H1 (cell line): ENCODE measurements at regions not wholly inside any gene's neighbourhood (a gene's known extent, or its start where the extent isn't known, plus 50 kb on each side); places are given as distances from the start of the nearest gene placed in this dataset.

Source experiments
- CTCF ChIA-PET: fragments of 300-600 bp; sonication (Branson Sonifier 250); formaldehyde crosslinking; loops from one replicate; lab custom pipeline; 2021; ENCODE audit not compliant: partially characterized antibody; lab: Charles Lee
- POLR2A ChIA-PET: fragments of 300-600 bp; sonication (Branson Sonifier 250); formaldehyde crosslinking; loops from one replicate; lab custom pipeline; 2021; ENCODE audit warnings: inconsistent platforms; ENCODE audit not compliant: partially characterized antibody; lab: Charles Lee
- DNase-seq, 2 experiments: peaks; one replicate each; pipeline versions ENCODE4 v3.0.0 to v3.0.0-alpha.2; 2010 to 2022; ENCODE audit warnings: low spot score in 2 of 2, low read depth in 1 of 2, mixed read lengths in 1 of 2
- FAIRE-seq: peaks from 2 replicates; lab custom pipeline; 2011; peaks lifted over from hg19 to GRCh38; lab: Jason Lieb, UNC
- H2AFZ ChIP-seq: 2 replicates; pipeline ENCODE4 v1.8.1; 2012; ENCODE audit warnings: low read length, inconsistent platforms
- H2AK5ac ChIP-seq: 2 replicates; pipeline ENCODE4 v1.6.1; 2013; ENCODE audit warnings: low read depth, low read length
- H2BK120ac ChIP-seq: replicated peaks from 2 replicates; pipeline ENCODE3; 2013; ENCODE audit warnings: low read depth, low read length, inconsistent platforms
- H2BK12ac ChIP-seq: 2 replicates; pipeline ENCODE4 v1.6.1; 2013; ENCODE audit warnings: low read depth, low read length
- H2BK15ac ChIP-seq: 2 replicates; pipeline ENCODE4 v1.6.1; 2013; ENCODE audit warnings: low read length
- H2BK20ac ChIP-seq: 2 replicates; pipeline ENCODE4 v1.6.1; 2013; ENCODE audit warnings: low read length
- H2BK5ac ChIP-seq: 2 replicates; pipeline ENCODE4 v1.6.1; 2013; ENCODE audit warnings: low read depth, low read length
- H3K14ac ChIP-seq: 2 replicates; pipeline ENCODE4 v1.6.1; 2013; ENCODE audit warnings: inconsistent platforms; ENCODE audit not compliant: insufficient read length
- H3K18ac ChIP-seq: 2 replicates; pipeline ENCODE4 v1.6.1; 2013; ENCODE audit warnings: low read length; ENCODE audit errors: extremely low read depth
- H3K23ac ChIP-seq: 2 replicates; pipeline ENCODE4 v1.6.1; 2013; ENCODE audit warnings: inconsistent platforms; ENCODE audit not compliant: insufficient read length
- H3K23me2 ChIP-seq: 2 replicates; pipeline ENCODE4 v1.6.1; 2013; ENCODE audit warnings: low read depth, low read length
- H3K27ac ChIP-seq: 2 replicates; pipeline ENCODE4 v1.6.1; 2011; ENCODE audit warnings: low read depth, low read length, inconsistent platforms
- H3K27me3 ChIP-seq, 4 experiments: replicated peaks in 1 of 4; 1 replicate in 1 of 4; 2 replicates in 3 of 4; pipeline versions ENCODE4 v1.6.1 to v1.8.1; 2011 to 2013; ENCODE audit warnings: low read length in 3 of 4, mild to moderate bottlenecking in 3 of 4, inconsistent platforms in 2 of 4, mixed read lengths in 2 of 4, moderate library complexity in 1 of 4; ENCODE audit not compliant: control insufficient read depth in 3 of 4, insufficient read depth in 3 of 4; ENCODE audit errors: extremely low read depth in 1 of 4
- H3K36me3 ChIP-seq, 4 experiments: 2 replicates each; pipeline versions ENCODE4 v1.6.1 to v1.8.1; 2011 to 2013; ENCODE audit warnings: mild to moderate bottlenecking in 4 of 4, low read length in 3 of 4, moderate library complexity in 2 of 4, control low read depth in 1 of 4, inconsistent platforms in 1 of 4; ENCODE audit not compliant: insufficient read depth in 4 of 4, control insufficient read depth in 2 of 4
- H3K4ac ChIP-seq: replicated peaks from 2 replicates; pipeline ENCODE3; 2013; ENCODE audit warnings: low read length, low read depth, mixed read lengths, inconsistent platforms; ENCODE audit not compliant: insufficient read length
- H3K4me1 ChIP-seq, 4 experiments: replicated peaks in 1 of 4; 1 replicate in 1 of 4; 2 replicates in 3 of 4; pipeline versions ENCODE4 v1.6.1 to v1.8.1; 2011 to 2013; ENCODE audit warnings: low read length in 3 of 4, inconsistent platforms in 2 of 4, mixed read lengths in 1 of 4; ENCODE audit not compliant: insufficient read depth in 4 of 4, control insufficient read depth in 3 of 4
- H3K4me2 ChIP-seq, 2 experiments: 2 replicates each; pipeline versions ENCODE4 v1.6.1 to v1.8.1; 2011 to 2013; ENCODE audit warnings: low read depth in 2 of 2, low read length in 2 of 2, control low read depth in 1 of 2, inconsistent platforms in 1 of 2, mild to moderate bottlenecking in 1 of 2; ENCODE audit not compliant: insufficient read depth in 1 of 2
- H3K4me3 ChIP-seq, 4 experiments: fragments of 200-600, 300-600 bp in 1 of 4; sonication (generic), shearing (Covaris generic), sonication (Bioruptor Twin) in 1 of 4; 2 replicates each; pipeline versions ENCODE4 v1.5.1 to v1.8.1; 2011 to 2016; ENCODE audit warnings: low read length in 4 of 4, low read depth in 3 of 4, control low read depth in 2 of 4, inconsistent platforms in 2 of 4, mild to moderate bottlenecking in 2 of 4, mixed read lengths in 1 of 4, moderate library complexity in 1 of 4; ENCODE audit not compliant: insufficient read depth in 2 of 4; ENCODE audit errors: extremely low read depth in 1 of 4
- H3K56ac ChIP-seq: replicated peaks from 2 replicates; pipeline ENCODE3; 2013; ENCODE audit warnings: low read depth, mild to moderate bottlenecking, mixed read lengths, low read length, inconsistent platforms; ENCODE audit not compliant: insufficient read length
- H3K79me1 ChIP-seq: 2 replicates; pipeline ENCODE4 v1.6.1; 2013; ENCODE audit warnings: low read depth, low read length, control low read depth
- H3K79me2 ChIP-seq, 2 experiments: 2 replicates each; pipeline versions ENCODE4 v1.6.1 to v1.8.1; 2012 to 2013; ENCODE audit warnings: low read length in 2 of 2, mild to moderate bottlenecking in 2 of 2, inconsistent platforms in 1 of 2; ENCODE audit not compliant: insufficient read depth in 2 of 2, control insufficient read depth in 1 of 2
- H3K9ac ChIP-seq, 4 experiments: replicated peaks in 1 of 4; 1 replicate in 1 of 4; 2 replicates in 3 of 4; pipeline versions ENCODE4 v1.6.1 to v1.8.1; 2011 to 2013; ENCODE audit warnings: low read depth in 3 of 4, low read length in 3 of 4, control low read depth in 2 of 4, mild to moderate bottlenecking in 2 of 4, moderate library complexity in 2 of 4, inconsistent platforms in 1 of 4; ENCODE audit errors: extremely low read depth in 1 of 4
- H3K9me3 ChIP-seq, 2 experiments: 2 replicates each; pipeline versions ENCODE4 v1.6.1 to v1.8.1; 2012 to 2013; ENCODE audit warnings: mild to moderate bottlenecking in 2 of 2, moderate library complexity in 2 of 2, control low read depth in 1 of 2, inconsistent platforms in 1 of 2, low read depth in 1 of 2, low read length in 1 of 2, mixed read lengths in 1 of 2; ENCODE audit not compliant: insufficient read depth in 2 of 2
- H4K20me1 ChIP-seq, 2 experiments: replicated peaks in 1 of 2; 2 replicates each; pipeline versions ENCODE3 to v1.8.1; 2011 to 2013; ENCODE audit warnings: inconsistent platforms in 2 of 2, low read length in 2 of 2, mild to moderate bottlenecking in 1 of 2; ENCODE audit not compliant: insufficient read depth in 2 of 2, control insufficient read depth in 1 of 2
- H4K5ac ChIP-seq: 2 replicates; pipeline ENCODE4 v1.6.1; 2013; ENCODE audit warnings: low read length, low read depth, mixed read lengths, inconsistent platforms; ENCODE audit not compliant: insufficient read length
- H4K8ac ChIP-seq: 2 replicates; pipeline ENCODE4 v1.8.0; 2013; ENCODE audit warnings: mild to moderate bottlenecking, moderate library complexity, low read length, inconsistent platforms; ENCODE audit not compliant: insufficient read depth; ENCODE audit errors: extremely low read depth
- H4K91ac ChIP-seq: replicated peaks from 2 replicates; pipeline ENCODE3; 2013; ENCODE audit warnings: low read length, mixed read lengths, inconsistent platforms; ENCODE audit not compliant: insufficient read length
- CBX8 ChIP-seq: fragments of 300-800, 300-1000 bp; sonication (generic); IDR thresholded peaks from 2 replicates; pipeline ENCODE4 v1.7.1; 2016; ENCODE audit warnings: low read depth, low read length, borderline replicate concordance
- JUN ChIP-seq: IDR thresholded peaks from 2 replicates; pipeline ENCODE4 v1.6.1; 2011; ENCODE audit warnings: low read depth, mild to moderate bottlenecking, improper control_type of control experiment, low read length
- KDM1A ChIP-seq: fragments of 200-600, 300-600 bp; sonication (generic); IDR thresholded peaks from 2 replicates; pipeline ENCODE4 v1.7.1; 2016; ENCODE audit warnings: mild to moderate bottlenecking, low read length, borderline replicate concordance
- NANOG ChIP-seq: IDR thresholded peaks from 2 replicates; pipeline ENCODE4 v1.6.1; 2011; ENCODE audit warnings: low read length, low read depth, mild to moderate bottlenecking, inconsistent platforms; ENCODE audit not compliant: insufficient read depth, poor library complexity, severe bottlenecking
- NRF1 ChIP-seq: IDR thresholded peaks from 2 replicates; pipeline ENCODE4 v1.6.1; 2011; ENCODE audit warnings: mild to moderate bottlenecking, low read depth, low read length, improper control_type of control experiment
- POU5F1 ChIP-seq: IDR thresholded peaks from 2 replicates; pipeline ENCODE4 v1.6.1; 2011; ENCODE audit warnings: low read depth, mild to moderate bottlenecking, low read length, moderate library complexity
- SIRT6 ChIP-seq: IDR thresholded peaks from one replicate; pipeline ENCODE4 v1.7.1; 2012; ENCODE audit warnings: low read length, inconsistent platforms
- SIX5 ChIP-seq: IDR thresholded peaks from 2 replicates; pipeline ENCODE4 v1.6.1; 2011; ENCODE audit warnings: mild to moderate bottlenecking, low read depth, low read length
- SRF ChIP-seq: IDR thresholded peaks from 2 replicates; pipeline ENCODE4 v1.6.1; 2011; ENCODE audit warnings: mild to moderate bottlenecking, low read depth, low read length, moderate library complexity
- SUZ12 ChIP-seq: fragments of 200-600 bp; sonication (generic); IDR thresholded peaks from 2 replicates; pipeline ENCODE4 v1.6.1; 2012; ENCODE audit warnings: mild to moderate bottlenecking, inconsistent platforms, low read length, moderate library complexity, mixed read lengths
- TAF1 ChIP-seq: IDR thresholded peaks from 2 replicates; pipeline ENCODE4 v1.6.1; 2011; ENCODE audit warnings: mild to moderate bottlenecking, low read depth, low read length
- TAF7 ChIP-seq: optimal IDR thresholded peaks from 2 replicates; pipeline ENCODE3; 2011; ENCODE audit warnings: low read depth, mild to moderate bottlenecking, inconsistent platforms, low read length, moderate library complexity, borderline replicate concordance
- YY1 ChIP-seq: IDR thresholded peaks from 2 replicates; pipeline ENCODE4 v1.6.1; 2011; ENCODE audit warnings: low read depth, mild to moderate bottlenecking, low read length

- peaks cover 0 to 4% (median 3%) of the 10 kb centered on the region in 4 experiments; a peak in 3 of 7 replicates for H3K4me1 ChIP-seq
- H4K20me1 ChIP-seq = no peaks in the 10 kb centered on the region
- DNase-seq = no peak
- no peak overlapping the region for H4K8ac ChIP-seq
- CTCF ChIA-PET = interaction anchor here (1.4 kb wide), 1 partner anchor 31 kb away, joined by 7 read pairs; no protein-coding TSS in a partner anchor
- H2AK5ac ChIP-seq = no peak overlapping the region
- no peak overlapping the region for H2BK20ac ChIP-seq
- H2BK15ac ChIP-seq = no peak overlapping the region
- H3K14ac ChIP-seq = no peak overlapping the region
- no peak overlapping the region for H2BK12ac ChIP-seq
- no peak overlapping the region for H3K4ac ChIP-seq
- no peaks in the 10 kb centered on the region for H3K23me2 ChIP-seq
- no peak overlapping the region for H3K18ac ChIP-seq
- no peak overlapping the region for H3K23ac ChIP-seq
- no peak overlapping the region for H2AFZ ChIP-seq
- H4K5ac ChIP-seq = no peak overlapping the region
- no peaks in the 10 kb centered on the region for H3K79me2 ChIP-seq
- no peak overlapping the region for H2BK120ac ChIP-seq
- POLR2A ChIA-PET = no interaction called here
- TF ChIP-seq TAF1 (no peak), YY1 (no peak), SIX5 (no peak), SIRT6 (no peak), TAF7 (no peak), SRF (no peak), NRF1 (no peak), CBX8 (no peak), POU5F1 (no peak), NANOG (no peak), JUN (no peak), KDM1A (no peak), SUZ12 (no peak)
- no peaks in the 10 kb centered on the region for H3K36me3 ChIP-seq
- H3K9ac ChIP-seq = no peak overlapping the region
- H3K27me3 ChIP-seq = no peaks in the 10 kb centered on the region; a peak in 2 of 7 replicates
- no peak overlapping the region for H3K4me3 ChIP-seq
- no peaks in the 10 kb centered on the region for H3K79me1 ChIP-seq
- H2BK5ac ChIP-seq = no peak overlapping the region
- no peak overlapping the region for H3K4me2 ChIP-seq
- no peak for FAIRE-seq
- no peak overlapping the region for H3K56ac ChIP-seq
- no peaks in the 10 kb centered on the region for H3K9me3 ChIP-seq
- no peak overlapping the region for H3K27ac ChIP-seq
- H4K91ac ChIP-seq = no peak overlapping the region
Observed at GRCh38 chr14:56522403-56522802, 57.2 kb upstream of the TMEM260 start.
